ENCODE measurements at regions not wholly inside any gene's neighbourhood (a gene's known extent, or its start where the extent isn't known, plus 50 kb on each side); places are given as distances from the start of the nearest gene placed in this dataset.
A peak's percentile ranks its signal among the peaks of the same experiment; 100 is the strongest.

GRCh38 chr11:97354026-97354425 is 964.2 kb downstream of the JRKL start:
- in situ Hi-C loops (cut with HindIII; ENCODE audit: low pct_ligation_motif_present, low sequenced_read_pairs) = no loop called here
- Histone ChIP-seq H3K27me3 (replicated peaks) (no peaks in the 10 kb centered on the region), H3K4me3 (ENCODE audit: low read depth, low read length) (no peak overlapping the region), H3K27ac (no peak overlapping the region), H3K36me3 (replicated peaks) (no peaks in the 10 kb centered on the region)
- DNase-seq = no peak
- TF ChIP-seq CTCF (IDR thresholded peaks at IDR 0.05; ENCODE audit: low read depth, low read length, missing control alignments) = no peak

GRCh38 chr11:97354576-97354975 is 964.8 kb downstream of the JRKL start:
- H3K36me3 ChIP-seq (replicated peaks) = no peaks in the 10 kb centered on the region
- in situ Hi-C loops (cut with HindIII; ENCODE audit: low pct_ligation_motif_present, low sequenced_read_pairs) = no loop called here
- no peak overlapping the region for H3K4me3 ChIP-seq (ENCODE audit: low read depth, low read length)
- DNase-seq = no peak
- no peak for TF ChIP-seq CTCF (IDR thresholded peaks at IDR 0.05; ENCODE audit: low read depth, low read length, missing control alignments)
- H3K27me3 ChIP-seq (replicated peaks) = no peaks in the 10 kb centered on the region
- no peak overlapping the region for H3K27ac ChIP-seq

- no peak for TF ChIP-seq CTCF (IDR thresholded peaks at IDR 0.05; ENCODE audit: low read depth, low read length, missing control alignments)
- Histone ChIP-seq H3K36me3 (replicated peaks) (no peaks in the 10 kb centered on the region), H3K27me3 (replicated peaks) (no peaks in the 10 kb centered on the region), H3K27ac (no peak overlapping the region), H3K4me3 (ENCODE audit: low read depth, low read length) (no peak overlapping the region)
- no peak for DNase-seq
- in situ Hi-C loops (cut with HindIII; ENCODE audit: low pct_ligation_motif_present, low sequenced_read_pairs) = no loop called here
These were observed 965.4 kb downstream of the JRKL start for GRCh38 chr11:97355230-97355629.

- Histone ChIP-seq H3K27me3 (replicated peaks) (no peaks in the 10 kb centered on the region), H3K4me3 (ENCODE audit: low read depth, low read length) (no peak overlapping the region), H3K27ac (no peak overlapping the region), H3K36me3 (replicated peaks) (no peaks in the 10 kb centered on the region)
- no peak for TF ChIP-seq CTCF (IDR thresholded peaks at IDR 0.05; ENCODE audit: low read depth, low read length, missing control alignments)
- in situ Hi-C loops (cut with HindIII; ENCODE audit: low pct_ligation_motif_present, low sequenced_read_pairs) = no loop called here
- DNase-seq = no peak
These were observed 966.3 kb downstream of the JRKL start for GRCh38 chr11:97356144-97356543.

GRCh38 chr11:97359016-97359415 is 969.2 kb downstream of the JRKL start:
- no peak for TF ChIP-seq CTCF (IDR thresholded peaks at IDR 0.05; ENCODE audit: low read depth, low read length, missing control alignments)
- in situ Hi-C loops (cut with HindIII; ENCODE audit: low pct_ligation_motif_present, low sequenced_read_pairs) = no loop called here
- no peaks in the 10 kb centered on the region for H3K36me3 ChIP-seq (replicated peaks)
- H3K27ac ChIP-seq = no peak overlapping the region
- H3K27me3 ChIP-seq (replicated peaks) = no peaks in the 10 kb centered on the region
- no peak overlapping the region for H3K4me3 ChIP-seq (ENCODE audit: low read depth, low read length)
- DNase-seq = no peak

GRCh38 chr11:97361812-97362378 is 972.1 kb downstream of the JRKL start:
- H3K36me3 ChIP-seq (replicated peaks) = no peaks in the 10 kb centered on the region
- in situ Hi-C loops (cut with HindIII; ENCODE audit: low pct_ligation_motif_present, low sequenced_read_pairs) = no loop called here
- TF ChIP-seq CTCF (IDR thresholded peaks at IDR 0.05; ENCODE audit: low read depth, low read length, missing control alignments) = no peak
- H3K4me3 ChIP-seq (ENCODE audit: low read depth, low read length) = no peak overlapping the region
- no peak overlapping the region for H3K27ac ChIP-seq
- no peaks in the 10 kb centered on the region for H3K27me3 ChIP-seq (replicated peaks)
- DNase-seq = peak; percentile 33

Measured in brain microvascular endothelial cell (primary cell).